Cardiac fibroblast (primary cell): ENCODE measurements at regions not wholly inside any gene's neighbourhood (a gene's known extent, or its start where the extent isn't known, plus 50 kb on each side); places are given as distances from the start of the nearest gene placed in this dataset.
"Not testable (repeated sequence)": the region's sequence is repeated elsewhere in the genome, so short reads cannot be mapped to it uniquely, and the experiment has no call there.

ENCODE experiments used
- DNase-seq, 2 donors: peaks; one replicate each; pipeline versions ENCODE4 v3.0.0 to v3.0.0-alpha.2; 2010; ENCODE audit warnings: low read depth in 2 of 2
- H3K4me3 ChIP-seq, 2 donors: replicated peaks in 1 of 2; 1 replicate in 1 of 2; 2 replicates in 1 of 2; pipeline ENCODE4 v1.5.1; 2011; ENCODE audit warnings: low read depth in 2 of 2, low read length in 2 of 2, mild to moderate bottlenecking in 2 of 2, moderate library complexity in 1 of 2
- TF ChIP-seq, protein P1 (sequence below): IDR thresholded peaks from one replicate; pipeline ENCODE4 v1.5.1; 2011; ENCODE audit warnings: low read depth, mild to moderate bottlenecking, low read length, inconsistent platforms

DNA sequence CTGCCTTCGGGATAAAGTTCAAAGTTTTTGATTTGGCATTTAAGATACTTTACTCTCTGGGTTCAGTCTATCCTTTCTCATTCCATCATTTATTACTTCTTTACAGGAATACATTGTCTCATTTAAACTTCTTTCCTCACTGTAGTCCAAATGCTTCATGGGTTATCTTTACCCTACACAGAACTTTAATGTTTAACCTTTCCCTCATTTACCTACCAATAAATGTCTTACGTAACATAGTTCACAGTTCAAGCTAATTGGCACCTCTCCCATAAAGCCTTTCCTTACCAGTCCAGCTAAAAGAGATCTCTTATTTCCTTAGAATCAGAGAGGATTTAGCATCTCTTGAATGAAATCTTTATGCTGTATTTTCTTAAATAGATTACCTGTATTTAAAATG lies 476.3 kb upstream of the SEL1L start:
- DNase-seq = no peak
- TF ChIP-seq, protein P1, sequence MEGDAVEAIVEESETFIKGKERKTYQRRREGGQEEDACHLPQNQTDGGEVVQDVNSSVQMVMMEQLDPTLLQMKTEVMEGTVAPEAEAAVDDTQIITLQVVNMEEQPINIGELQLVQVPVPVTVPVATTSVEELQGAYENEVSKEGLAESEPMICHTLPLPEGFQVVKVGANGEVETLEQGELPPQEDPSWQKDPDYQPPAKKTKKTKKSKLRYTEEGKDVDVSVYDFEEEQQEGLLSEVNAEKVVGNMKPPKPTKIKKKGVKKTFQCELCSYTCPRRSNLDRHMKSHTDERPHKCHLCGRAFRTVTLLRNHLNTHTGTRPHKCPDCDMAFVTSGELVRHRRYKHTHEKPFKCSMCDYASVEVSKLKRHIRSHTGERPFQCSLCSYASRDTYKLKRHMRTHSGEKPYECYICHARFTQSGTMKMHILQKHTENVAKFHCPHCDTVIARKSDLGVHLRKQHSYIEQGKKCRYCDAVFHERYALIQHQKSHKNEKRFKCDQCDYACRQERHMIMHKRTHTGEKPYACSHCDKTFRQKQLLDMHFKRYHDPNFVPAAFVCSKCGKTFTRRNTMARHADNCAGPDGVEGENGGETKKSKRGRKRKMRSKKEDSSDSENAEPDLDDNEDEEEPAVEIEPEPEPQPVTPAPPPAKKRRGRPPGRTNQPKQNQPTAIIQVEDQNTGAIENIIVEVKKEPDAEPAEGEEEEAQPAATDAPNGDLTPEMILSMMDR = no peak
- no peak overlapping the region for H3K4me3 ChIP-seq

DNA sequence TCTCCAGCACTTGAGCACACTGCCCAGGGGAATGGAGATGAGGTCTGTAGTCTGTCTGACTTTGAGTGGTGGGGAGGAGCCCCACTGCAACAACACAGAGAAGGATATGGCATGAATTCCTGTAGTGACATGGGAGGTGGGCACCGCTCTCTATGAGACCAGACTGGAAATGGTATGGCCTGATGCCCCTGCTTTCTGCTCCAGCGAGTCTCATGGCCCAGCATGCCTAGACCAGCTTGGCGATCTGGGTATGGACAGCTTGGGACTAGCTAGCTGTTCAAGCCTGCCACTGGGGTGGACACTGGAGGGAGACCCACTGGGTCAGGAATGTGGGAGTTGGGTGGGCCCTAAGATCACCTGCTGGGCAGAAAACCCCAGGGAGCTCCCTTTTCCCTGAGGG lies 477.8 kb upstream of the SEL1L start:
- TF ChIP-seq, protein P1 = no peak
- no peak overlapping the region for H3K4me3 ChIP-seq
- DNase-seq = no peak

DNA sequence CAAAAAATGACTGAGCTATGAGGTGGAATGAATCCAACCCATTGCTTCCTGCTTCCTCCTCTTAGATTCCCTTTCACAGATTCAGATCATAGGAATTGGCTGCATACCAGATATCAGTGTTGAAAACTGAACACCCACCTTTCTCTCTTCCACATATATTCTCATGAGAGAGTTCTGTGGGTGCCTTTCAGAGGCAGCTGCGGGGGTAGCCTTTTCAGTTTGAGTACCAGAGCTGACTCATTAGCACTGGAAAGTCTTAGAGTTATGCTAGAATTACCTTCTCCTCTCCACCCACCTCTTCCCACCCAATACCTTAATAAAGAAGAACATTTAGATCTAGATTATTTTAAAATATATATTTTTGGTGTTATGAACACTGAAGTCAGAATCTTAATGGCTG lies 495.4 kb upstream of the SEL1L start:
- no peak for DNase-seq
- TF ChIP-seq, protein P1 = no peak
- no peak overlapping the region for H3K4me3 ChIP-seq

DNA sequence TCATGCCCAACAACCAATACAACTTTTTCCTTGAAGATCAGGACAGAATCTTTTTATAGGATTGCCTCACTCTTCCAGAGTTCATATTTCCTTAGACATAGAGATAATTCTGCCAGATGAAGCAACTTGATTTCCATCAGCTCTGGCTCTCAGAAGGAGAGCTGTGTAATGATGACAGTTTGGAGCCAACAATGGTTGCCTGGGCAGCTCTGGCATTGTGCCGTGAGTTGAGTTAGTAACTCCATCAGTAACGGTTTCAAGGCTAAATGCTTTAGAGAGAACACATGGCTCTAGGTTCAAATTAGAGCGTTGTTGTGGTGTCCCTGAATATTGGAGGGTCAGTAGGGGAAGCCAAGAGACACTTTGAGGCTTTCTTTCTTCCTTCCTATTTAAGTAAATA lies 501.7 kb upstream of the SEL1L start:
- no peak for DNase-seq
- no peak overlapping the region for H3K4me3 ChIP-seq
- TF ChIP-seq, protein P1 = no peak

DNA sequence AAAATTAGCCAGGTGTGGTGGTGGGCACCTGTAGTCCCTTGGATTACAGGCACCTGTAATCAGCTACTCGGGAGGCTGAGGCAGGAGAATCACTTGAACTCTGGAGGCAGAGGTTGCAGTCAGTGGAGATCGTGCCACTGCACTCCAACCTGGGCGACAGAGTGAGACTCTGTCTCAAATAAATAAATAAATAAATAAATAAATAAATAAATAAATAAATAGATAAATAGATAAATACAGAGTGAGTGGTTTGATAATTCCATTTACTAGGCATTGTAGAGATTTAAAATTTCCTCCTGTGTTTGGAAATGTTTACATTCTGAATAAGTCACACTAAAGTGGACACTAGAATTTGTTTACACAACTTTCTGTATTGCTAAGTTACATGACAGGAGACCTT lies 504.4 kb upstream of the SEL1L start:
- not testable (repeated sequence) for H3K4me3 ChIP-seq, DNase-seq

DNA sequence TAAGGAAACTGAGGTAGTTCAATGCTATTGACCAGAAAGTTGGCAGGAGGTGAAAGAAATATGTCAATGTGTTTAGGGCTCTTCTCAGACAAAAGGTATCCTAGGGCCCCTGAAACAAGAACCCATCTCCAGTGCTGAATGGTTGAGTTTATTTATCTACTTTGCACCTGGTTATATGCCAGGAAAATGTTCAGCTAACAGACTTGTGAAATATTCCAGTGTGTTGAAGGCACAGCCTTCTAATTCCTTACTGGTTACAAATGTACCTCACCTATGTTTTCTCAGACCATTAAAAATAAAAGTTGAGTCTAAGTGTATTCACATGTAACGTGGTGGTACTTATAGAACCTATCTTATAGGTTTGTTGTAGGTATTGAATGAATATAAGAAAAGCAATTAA lies 511.7 kb upstream of the SEL1L start:
- TF ChIP-seq, protein P1 = no peak
- no peak overlapping the region for H3K4me3 ChIP-seq
- no peak for DNase-seq

DNA sequence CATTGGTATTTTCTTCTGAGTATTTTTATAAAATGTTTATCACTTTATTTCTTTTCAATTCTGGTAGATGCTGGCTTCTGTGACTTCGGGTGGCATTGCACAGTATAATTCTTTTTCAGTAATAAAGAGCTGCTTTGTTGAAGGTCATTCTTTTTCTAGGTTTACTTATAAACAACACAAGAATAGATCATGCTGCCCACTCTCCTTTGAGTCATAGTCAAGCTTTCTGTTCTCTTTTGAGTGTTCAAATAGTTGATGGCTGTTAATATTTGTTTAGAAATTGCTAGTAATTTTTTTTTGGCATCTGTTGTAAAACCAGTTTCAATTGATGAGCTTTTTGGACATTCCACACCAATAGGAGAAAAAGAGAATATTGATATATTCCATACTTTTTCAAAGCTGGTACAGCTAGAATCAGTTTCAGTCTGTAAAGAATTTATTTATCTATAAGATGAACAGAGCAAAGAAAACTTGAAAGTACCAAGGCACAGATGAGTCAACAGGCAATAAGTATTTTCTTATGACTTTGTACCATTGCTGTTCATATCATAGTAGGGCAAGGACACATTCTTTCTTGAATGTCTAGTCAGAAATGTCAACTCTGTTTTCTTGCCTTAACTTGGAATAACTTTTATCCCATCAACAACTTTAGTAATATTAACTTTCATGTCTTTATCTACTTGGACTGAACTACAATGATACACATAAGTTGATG lies 513.0 kb upstream of the SEL1L start:
- TF ChIP-seq, protein P1 = no peak
- no peak overlapping the region for H3K4me3 ChIP-seq
- DNase-seq = no peak
